GM23338 (cell line): ENCODE measurements at regions not wholly inside any gene's neighbourhood (a gene's known extent, or its start where the extent isn't known, plus 50 kb on each side); places are given as distances from the start of the nearest gene placed in this dataset.

Experiments
- ETS1 ChIP-seq: IDR thresholded peaks from 2 replicates; pipeline ENCODE4 v1.6.1; 2016; ENCODE audit warnings: antibody characterized with exemption
- EZH2phosphoT487 ChIP-seq: fragments of 200-600 bp; sonication (generic); IDR thresholded peaks from one replicate; pipeline ENCODE4 v1.8.1; 2018; ENCODE audit warnings: antibody characterized with exemption; ENCODE audit not compliant: unreplicated experiment
- JUNB ChIP-seq: IDR thresholded peaks from one replicate; pipeline ENCODE4 v1.6.1; 2016; ENCODE audit warnings: antibody characterized with exemption; ENCODE audit not compliant: unreplicated experiment
- REST ChIP-seq: IDR thresholded peaks from one replicate; pipeline ENCODE4 v1.6.1; 2018; ENCODE audit warnings: antibody characterized with exemption; ENCODE audit not compliant: unreplicated experiment
- ZNF331 ChIP-seq: fragments of 250-450 bp; sonication (Bioruptor Pico); IDR thresholded peaks from 2 replicates; pipeline ENCODE4 v1.5.0; 2020; ENCODE audit warnings: low read depth, mild to moderate bottlenecking, moderate library complexity
- ZNF462 ChIP-seq: fragments of 250-450 bp; sonication (Bioruptor Pico); IDR thresholded peaks from 2 replicates; pipeline ENCODE4 v1.5.0; 2020; ENCODE audit warnings: mild to moderate bottlenecking, moderate library complexity

- TF ChIP-seq ZNF462 (CRISPR knock-in tag) (no peak), ZNF331 (CRISPR knock-in tag) (no peak), ETS1 (no peak), EZH2phosphoT487 (no peak), REST (no peak), JUNB (no peak)
These were observed 1724.3 kb upstream of the TENM3 start (continued) for GRCh38 chr4:180518906-180519305.
